GM19351 (cell line): ENCODE measurements at regions not wholly inside any gene's neighbourhood (a gene's known extent, or its start where the extent isn't known, plus 50 kb on each side); places are given as distances from the start of the nearest gene placed in this dataset.
"Not testable (repeated sequence)": the region's sequence is repeated elsewhere in the genome, so short reads cannot be mapped to it uniquely, and the experiment has no call there.

Experiments
- ATAC-seq: cut with Tn5 transposase; IDR thresholded peaks from one replicate; pipeline ENCODE4 v1.9.1; 2021; ENCODE audit warnings: mild to moderate bottlenecking, moderate library complexity; ENCODE audit not compliant: unreplicated experiment

DNA sequence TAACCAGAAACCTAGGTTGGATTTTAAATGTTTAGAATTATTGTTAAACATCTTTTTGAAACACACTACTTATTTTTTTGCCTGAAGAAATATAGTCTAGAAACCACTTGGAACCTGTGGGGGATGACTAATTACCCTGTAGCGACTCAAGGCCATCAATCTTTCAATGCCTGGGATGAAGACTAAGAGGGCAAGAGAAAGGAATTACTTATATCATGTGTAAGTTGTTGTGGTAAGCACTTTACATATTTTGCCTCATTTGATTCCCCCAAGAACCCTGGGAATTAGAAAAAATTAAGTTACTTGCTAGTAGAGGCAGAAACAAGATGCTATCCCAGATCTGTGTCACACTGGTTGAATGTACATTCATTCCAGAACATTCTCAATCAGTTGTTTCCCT is 170.9 kb upstream of the GRIA3 start:
- no peak for ATAC-seq

- no peak for ATAC-seq
These were observed 147.7 kb upstream of the GRIA3 start for GRCh38 chrX:123036401-123036800.

- ATAC-seq, result no peak
These were observed 134.9 kb upstream of the GRIA3 start for GRCh38 chrX:123049071-123049625.

DNA sequence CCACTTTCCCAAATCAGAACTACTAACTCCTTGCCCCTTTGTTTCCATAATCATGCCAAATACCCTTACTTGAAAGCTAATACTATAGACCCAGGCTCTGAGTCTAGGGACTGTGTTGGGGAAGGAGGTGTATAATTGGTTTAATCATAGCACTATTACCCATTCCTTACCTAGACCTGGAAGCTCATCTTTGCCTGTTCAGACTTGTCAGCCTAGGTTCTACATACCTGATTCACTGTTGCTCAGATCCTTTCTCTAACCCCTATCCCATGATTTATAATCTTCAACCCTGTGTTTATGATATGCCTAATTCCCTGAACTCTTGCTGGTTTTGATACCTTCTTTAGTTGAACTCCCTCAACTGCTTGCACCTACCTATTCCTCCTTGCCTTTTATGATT is 123.1 kb upstream of the GRIA3 start:
- ATAC-seq, result no peak

DNA sequence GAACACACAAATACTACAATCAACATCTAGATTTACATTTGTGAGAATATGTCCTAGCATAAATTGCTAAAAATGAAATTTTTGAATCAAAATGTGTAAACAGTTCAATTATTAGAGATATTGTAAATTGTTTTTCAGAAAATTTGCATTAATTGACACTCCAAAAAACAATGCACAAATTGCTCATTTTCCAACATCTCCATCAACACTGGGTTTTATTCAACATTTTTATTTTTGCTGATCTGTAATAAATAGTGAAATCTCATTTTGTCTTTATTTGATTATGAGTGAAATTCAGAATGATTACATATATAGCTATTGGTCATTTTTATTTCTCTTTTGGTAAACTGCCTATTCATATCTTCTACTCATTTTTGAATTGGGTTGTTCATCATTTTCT is 120.0 kb upstream of the GRIA3 start:
- no peak for ATAC-seq

DNA sequence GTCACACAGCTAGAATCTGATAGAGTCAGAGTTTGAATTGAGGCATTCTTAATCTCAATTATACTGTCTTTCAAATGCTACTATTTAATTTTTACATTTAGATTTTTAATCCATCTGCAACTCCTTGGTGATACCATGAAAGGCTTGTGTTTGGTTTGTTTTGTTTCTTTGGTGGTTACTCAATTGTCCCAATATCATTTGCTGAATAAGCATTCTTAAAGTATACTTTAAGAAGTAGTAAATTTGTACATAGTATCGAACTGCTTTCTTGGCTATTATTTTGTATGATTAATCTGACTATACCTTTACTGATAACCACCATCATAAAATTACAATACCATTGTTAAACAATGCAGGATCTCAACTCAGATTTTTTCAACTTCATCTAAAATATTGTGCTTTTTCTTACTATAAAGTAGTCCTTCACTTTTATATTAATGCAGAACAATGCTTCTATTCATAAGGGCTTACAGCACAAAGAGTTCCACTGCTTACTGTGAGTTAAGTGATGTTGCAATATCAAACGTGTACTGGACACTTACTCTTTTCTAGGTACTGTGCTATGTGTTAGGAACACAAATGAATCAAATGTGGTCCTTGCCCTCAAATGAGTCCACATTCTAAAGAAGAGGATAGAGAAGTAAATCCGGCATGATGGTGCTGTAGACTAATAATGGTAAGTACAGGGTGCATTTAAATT is 111.2 kb upstream of the GRIA3 start:
- no peak for ATAC-seq

- no peak for ATAC-seq
These were observed 108.0 kb upstream of the GRIA3 start for GRCh38 chrX:123075947-123076561.

DNA sequence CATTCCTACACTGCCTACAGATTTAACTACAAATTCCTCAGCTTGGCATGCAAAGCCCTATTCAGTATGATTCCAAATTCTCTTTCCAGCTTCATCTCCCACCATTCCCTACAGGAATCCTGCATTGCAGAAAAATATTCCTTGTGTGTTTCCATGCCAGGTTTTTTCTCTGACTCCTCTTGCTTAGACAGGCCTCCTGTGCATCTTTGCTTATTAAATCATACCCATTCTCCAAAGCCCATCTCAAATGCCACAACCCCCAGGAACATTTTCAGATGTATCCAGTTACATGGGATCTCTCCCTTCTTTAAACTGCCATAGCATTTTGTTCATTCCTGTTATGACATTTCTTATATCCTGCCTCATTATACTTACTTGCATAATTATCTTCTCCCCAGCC is 106.4 kb upstream of the GRIA3 start:
- ATAC-seq, result no peak

GRCh38 chrX:123080065-123080464 is 104.0 kb upstream of the GRIA3 start:
- no peak for ATAC-seq

- ATAC-seq, result no peak
These were observed 102.3 kb upstream of the GRIA3 start for GRCh38 chrX:123081776-123082175.

DNA sequence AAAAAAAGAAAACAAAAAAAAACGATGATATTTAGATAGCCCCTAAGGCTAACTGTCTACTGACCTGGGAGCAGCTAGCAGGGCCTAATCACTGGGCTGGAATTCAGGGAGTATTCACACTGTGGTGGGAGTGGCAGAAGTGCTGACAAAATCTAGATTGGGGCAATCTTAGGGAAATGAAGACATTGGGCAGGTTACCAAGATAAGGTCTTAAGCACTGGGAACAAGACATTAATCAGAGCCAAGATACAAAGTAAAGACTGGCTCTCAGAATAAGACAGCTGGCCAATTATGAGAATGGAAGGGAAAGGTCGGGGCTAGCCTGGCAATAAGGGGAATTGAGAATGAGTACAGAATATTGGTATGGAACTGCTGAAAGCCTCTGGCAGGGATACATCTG is 100.2 kb upstream of the GRIA3 start:
- no peak for ATAC-seq

DNA sequence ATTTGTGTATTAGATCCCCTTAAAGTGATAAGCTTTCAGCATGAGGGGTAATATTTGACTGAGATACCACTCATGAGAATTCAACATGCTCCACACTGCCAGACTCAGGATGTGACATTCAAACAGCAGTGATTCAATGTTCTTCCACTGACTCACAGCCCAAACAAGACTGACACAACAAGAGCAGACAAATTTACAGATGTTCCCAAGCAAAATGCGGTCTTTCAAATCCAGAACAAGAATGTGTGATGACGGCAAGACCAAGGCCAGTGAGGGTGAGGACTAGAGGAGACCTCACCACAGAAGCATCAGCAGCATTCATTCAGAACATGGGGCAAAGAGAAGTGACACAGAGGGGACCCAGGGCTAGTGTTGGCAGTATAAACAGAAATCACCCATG is 99.3 kb upstream of the GRIA3 start:
- ATAC-seq, result no peak

GRCh38 chrX:123085311-123085940 is 98.7 kb upstream of the GRIA3 start:
- ATAC-seq, result no peak

GRCh38 chrX:123086768-123087167 is 97.3 kb upstream of the GRIA3 start:
- no peak for ATAC-seq

- no peak for ATAC-seq
These were observed 96.8 kb upstream of the GRIA3 start for GRCh38 chrX:123087326-123087725.

DNA sequence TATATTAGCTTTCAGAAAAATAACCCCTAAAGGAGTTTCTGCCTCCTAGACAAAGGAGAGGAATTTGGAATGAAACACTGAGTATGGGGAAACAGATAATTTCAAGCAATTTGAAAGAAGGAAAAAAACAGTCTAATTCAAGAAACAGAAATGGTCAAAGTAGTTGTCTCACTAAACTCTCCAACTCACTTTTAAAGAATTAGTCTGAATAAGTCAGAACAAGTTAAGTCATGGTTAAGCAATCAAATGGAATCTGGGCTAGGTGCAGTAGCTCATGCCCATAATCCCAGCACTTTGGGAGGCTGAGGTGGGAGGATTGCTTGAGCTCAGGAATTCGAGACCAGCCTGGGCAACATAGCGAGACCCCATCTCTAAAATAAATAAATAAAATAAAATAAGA is 95.7 kb upstream of the GRIA3 start:
- ATAC-seq, result no peak

DNA sequence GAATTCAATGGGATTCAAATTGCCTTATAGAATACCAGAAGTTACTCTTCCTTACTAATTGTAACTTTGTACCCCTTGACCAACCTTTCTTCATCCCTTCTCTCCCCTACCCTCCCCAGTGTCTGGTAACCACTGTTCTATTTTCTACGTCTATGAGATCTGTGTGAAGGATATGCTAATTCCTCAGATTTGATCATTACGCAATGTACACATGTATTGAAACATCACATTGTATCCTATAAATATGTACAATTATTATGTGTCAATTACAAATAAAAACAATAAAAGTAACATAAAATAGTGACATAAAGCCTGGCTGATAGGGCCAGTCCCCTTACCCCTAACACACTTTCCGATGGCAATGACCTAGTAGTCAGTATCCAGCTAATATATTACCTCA is 95.1 kb upstream of the GRIA3 start:
- no peak for ATAC-seq

DNA sequence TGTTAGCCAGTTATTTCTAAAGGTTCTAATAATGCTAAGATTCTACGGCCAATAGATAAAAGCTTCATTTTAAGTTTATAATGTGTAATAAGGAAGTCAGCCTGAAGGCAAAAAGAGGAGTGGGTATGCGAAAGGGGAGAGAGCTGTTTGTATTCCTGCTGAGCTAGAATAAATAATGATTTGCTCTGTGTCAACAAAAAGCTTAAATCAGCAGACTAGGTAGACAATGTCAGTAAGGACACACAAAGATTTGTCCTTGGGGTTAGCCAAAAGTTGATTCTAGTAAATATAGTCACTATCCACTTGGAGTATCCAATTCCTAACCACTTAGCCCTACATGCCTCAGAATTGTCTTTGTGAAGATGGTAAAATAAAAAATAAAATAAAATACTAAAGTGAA is 90.3 kb upstream of the GRIA3 start:
- ATAC-seq, result no peak

- ATAC-seq, result no peak
These were observed 75.3 kb upstream of the GRIA3 start for GRCh38 chrX:123108513-123109427.

DNA sequence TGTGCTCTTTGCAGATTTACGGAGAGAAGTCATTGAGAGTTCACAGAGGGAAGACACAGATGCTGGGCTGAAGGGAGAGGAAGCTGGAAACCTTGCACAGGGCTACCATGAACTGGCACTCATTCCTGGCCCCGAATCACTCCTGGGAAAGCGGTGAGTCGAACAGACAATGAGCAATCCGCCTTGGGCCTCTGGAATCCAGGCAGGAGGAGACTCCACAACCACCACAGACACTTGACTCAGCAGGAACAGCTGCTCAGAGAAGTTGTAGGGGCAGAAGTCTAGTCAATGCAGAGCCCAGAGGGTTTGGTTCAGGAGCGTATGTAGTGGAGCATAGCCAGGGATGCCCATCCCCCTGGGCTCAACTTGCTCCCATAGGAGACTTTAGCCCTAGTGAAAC is 62.8 kb upstream of the GRIA3 start:
- ATAC-seq, result no peak

DNA sequence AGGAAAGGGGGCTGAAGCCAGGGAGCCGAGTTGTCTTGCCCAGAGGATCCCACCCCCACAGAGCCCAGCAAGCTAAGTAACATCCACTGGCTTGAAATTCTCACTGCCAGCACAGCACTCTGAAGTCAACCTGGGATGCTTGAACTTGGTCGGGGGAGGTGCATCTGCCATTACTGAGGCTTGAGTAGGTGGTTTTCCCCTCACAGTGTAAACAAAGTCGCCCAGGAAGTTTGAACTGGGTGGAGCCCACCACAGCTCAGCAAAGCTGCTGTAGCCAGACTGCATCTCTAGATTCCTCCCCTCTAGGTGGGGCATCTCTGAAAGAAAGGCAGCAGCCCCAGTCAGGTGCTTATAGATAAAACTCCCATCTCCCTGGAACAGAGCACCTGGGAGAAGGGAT is 54.3 kb upstream of the GRIA3 start:
- ATAC-seq, result not testable (repeated sequence)
